ENCODE measurements at regions not wholly inside any gene's neighbourhood (a gene's known extent, or its start where the extent isn't known, plus 50 kb on each side); places are given as distances from the start of the nearest gene placed in this dataset.

GRCh38 chr20:6657111-6657510 lies 110.4 kb upstream of the BMP2 start:
- POLR2A ChIA-PET = no interaction called here
- TF ChIP-seq CTCF (IDR thresholded peaks at IDR 0.05) = no peak
- no peak overlapping the region for H3K4me3 ChIP-seq (ENCODE audit: low read length)
- CTCF ChIA-PET = no interaction called here
- peaks cover 0 to 5% of the 10 kb centered on the region in 2 experiments for H3K9me3 ChIP-seq (ENCODE audit: control insufficient read depth in 1 of 2, insufficient read depth in 1 of 2, low read length in 2 of 2)
- Mint-ChIP-seq H3K9me3 (peaks cover 7% of the 10 kb centered on the region), H3K4me3 (no peak overlapping the region), H3K27me3 (no peaks in the 10 kb centered on the region), H3K36me3 (ENCODE audit: low read depth) (no peaks in the 10 kb centered on the region), H3K4me1 (ENCODE audit: low read depth) (no peaks in the 10 kb centered on the region), H3K27ac (no peak overlapping the region)
- H3K27me3 ChIP-seq (ENCODE audit: control insufficient read depth in 1 of 2, insufficient read depth in 2 of 2, low read length in 2 of 2) = no peaks in the 10 kb centered on the region
- H3K4me1 ChIP-seq (ENCODE audit: insufficient read depth, low read length) = no peaks in the 10 kb centered on the region
- H3K27ac ChIP-seq (ENCODE audit: low read depth in 1 of 2, low read length in 2 of 2) = no peak overlapping the region
- no peak for ATAC-seq (ENCODE audit: poor library complexity)
- H3K36me3 ChIP-seq (ENCODE audit: insufficient read depth, low read length) = no peaks in the 10 kb centered on the region
- intact Hi-C loops (cut with DNase I, micrococcal nuclease) = no loop called here
- DNase-seq = no peak

- H3K36me3 ChIP-seq (ENCODE audit: insufficient read depth, low read length) = no peaks in the 10 kb centered on the region
- DNase-seq (no peak), ATAC-seq (ENCODE audit: poor library complexity) (no peak)
- POLR2A ChIA-PET = no interaction called here
- peaks cover 7% of the 10 kb centered on the region for H3K9me3 Mint-ChIP-seq
- H3K27ac ChIP-seq (ENCODE audit: low read depth in 1 of 2, low read length in 2 of 2) = no peak overlapping the region
- no peak overlapping the region for H3K4me3 Mint-ChIP-seq
- H3K4me1 Mint-ChIP-seq (ENCODE audit: low read depth) = no peaks in the 10 kb centered on the region
- no peaks in the 10 kb centered on the region for H3K4me1 ChIP-seq (ENCODE audit: insufficient read depth, low read length)
- intact Hi-C loops (cut with DNase I, micrococcal nuclease) = no loop called here
- CTCF ChIA-PET = no interaction called here
- no peaks in the 10 kb centered on the region for H3K27me3 ChIP-seq (ENCODE audit: control insufficient read depth in 1 of 2, insufficient read depth in 2 of 2, low read length in 2 of 2)
- no peak for TF ChIP-seq CTCF (IDR thresholded peaks at IDR 0.05)
- H3K4me3 ChIP-seq (ENCODE audit: low read length) = no peak overlapping the region
- no peaks in the 10 kb centered on the region for H3K9me3 ChIP-seq (ENCODE audit: control insufficient read depth in 1 of 2, insufficient read depth in 1 of 2, low read length in 2 of 2)
- H3K36me3 Mint-ChIP-seq (ENCODE audit: low read depth) = no peaks in the 10 kb centered on the region
- H3K27me3 Mint-ChIP-seq = no peaks in the 10 kb centered on the region
- no peak overlapping the region for H3K27ac Mint-ChIP-seq
Observed at GRCh38 chr20:6654513-6655252, 112.8 kb upstream of the BMP2 start.

GRCh38 chr20:6651561-6651960 lies 115.9 kb upstream of the BMP2 start:
- no peaks in the 10 kb centered on the region for H3K9me3 ChIP-seq (ENCODE audit: control insufficient read depth in 1 of 2, insufficient read depth in 1 of 2, low read length in 2 of 2)
- DNase-seq (no peak), ATAC-seq (ENCODE audit: poor library complexity) (no peak)
- POLR2A ChIA-PET = no interaction called here
- H3K27ac ChIP-seq (ENCODE audit: low read depth in 1 of 2, low read length in 2 of 2) = no peak overlapping the region
- H3K9me3 Mint-ChIP-seq = no peaks in the 10 kb centered on the region
- H3K36me3 ChIP-seq (ENCODE audit: insufficient read depth, low read length) = no peaks in the 10 kb centered on the region
- intact Hi-C loops (cut with DNase I, micrococcal nuclease) = no loop called here
- no peak overlapping the region for H3K4me3 Mint-ChIP-seq
- no peak for TF ChIP-seq CTCF (IDR thresholded peaks at IDR 0.05)
- CTCF ChIA-PET = no interaction called here
- H3K27me3 Mint-ChIP-seq = no peaks in the 10 kb centered on the region
- no peak overlapping the region for H3K27ac Mint-ChIP-seq
- H3K4me3 ChIP-seq (ENCODE audit: low read length) = no peak overlapping the region
- H3K4me1 Mint-ChIP-seq (ENCODE audit: low read depth) = no peaks in the 10 kb centered on the region
- H3K36me3 Mint-ChIP-seq (ENCODE audit: low read depth) = no peaks in the 10 kb centered on the region
- no peaks in the 10 kb centered on the region for H3K27me3 ChIP-seq (ENCODE audit: control insufficient read depth in 1 of 2, insufficient read depth in 2 of 2, low read length in 2 of 2)
- H3K4me1 ChIP-seq (ENCODE audit: insufficient read depth, low read length) = no peaks in the 10 kb centered on the region
